A673 (cell line): ENCODE measurements at regions not wholly inside any gene's neighbourhood (a gene's known extent, or its start where the extent isn't known, plus 50 kb on each side); places are given as distances from the start of the nearest gene placed in this dataset.

Experiments used
- BruUV-seq: library from RNA; stranded (reverse); fragments of 400-500 nt; replicated peaks from 2 replicates; lab custom pipeline; 2021; lab: Mats Ljungman, UMichigan
- CTCF ChIA-PET: fragments of 300-600 bp; sonication (Branson Sonifier 250); formaldehyde crosslinking; loops from one replicate; lab custom pipeline; 2022; ENCODE audit warnings: antibody characterized with exemption; lab: Charles Lee
- POLR2A ChIA-PET: fragments of 300-600 bp; sonication (Branson Sonifier 250); formaldehyde crosslinking; loops from one replicate; lab custom pipeline; 2022; ENCODE audit warnings: antibody characterized with exemption; ENCODE audit not compliant: low non-redundant PET; lab: Charles Lee
- DNase-seq: peaks from one replicate; pipeline ENCODE4 v3.0.0-alpha.2; 2015; ENCODE audit warnings: low spot score
- H3K27ac ChIP-seq: fragments of 200-600 bp; sonication (generic); 2 replicates; pipeline ENCODE4 v1.5.1; 2016; ENCODE audit warnings: mixed run types, low read depth, mild to moderate bottlenecking, mixed read lengths, antibody characterized with exemption, low read length; ENCODE audit not compliant: poor library complexity, severe bottlenecking
- H3K27me3 ChIP-seq: fragments of 200-600 bp; sonication (generic); replicated peaks from 2 replicates; pipeline ENCODE4 v1.6.1; 2017; ENCODE audit warnings: mixed run types, low read depth, mild to moderate bottlenecking, mixed read lengths, antibody characterized with exemption, low read length; ENCODE audit not compliant: insufficient read depth, poor library complexity
- H3K36me3 ChIP-seq: fragments of 200-600 bp; sonication (generic); 2 replicates; pipeline ENCODE4 v1.6.1; 2016; ENCODE audit warnings: mixed run types, mild to moderate bottlenecking, mixed read lengths, antibody characterized with exemption, low read length; ENCODE audit not compliant: insufficient read depth, poor library complexity, severe bottlenecking
- H3K4me1 ChIP-seq: fragments of 200-600 bp; sonication (generic); 2 replicates; pipeline ENCODE4 v1.6.1; 2017; ENCODE audit warnings: mixed run types, mild to moderate bottlenecking, mixed read lengths, antibody characterized with exemption, low read length; ENCODE audit not compliant: insufficient read depth, poor library complexity, severe bottlenecking
- H3K4me3 ChIP-seq: fragments of 200-600 bp; sonication (generic); 2 replicates; pipeline ENCODE4 v1.5.1; 2016; ENCODE audit warnings: low read depth, mixed run types, mild to moderate bottlenecking, mixed read lengths, low read length; ENCODE audit not compliant: poor library complexity, severe bottlenecking
- H3K9me3 ChIP-seq: fragments of 200-600 bp; sonication (generic); 2 replicates; pipeline ENCODE4 v1.6.1; 2016; ENCODE audit warnings: mixed run types, low read depth, mild to moderate bottlenecking, mixed read lengths, antibody characterized with exemption, low read length; ENCODE audit not compliant: poor library complexity, severe bottlenecking
- CTCF ChIP-seq: fragments of 300-800, 200-600 bp; sonication (generic); conservative IDR thresholded peaks from 2 replicates; pipeline ENCODE4 v1.5.1; 2017; ENCODE audit warnings: low read depth, mild to moderate bottlenecking, antibody characterized with exemption, low read length, moderate library complexity, mixed read lengths
- EZH2 ChIP-seq: fragments of 200-600 bp; sonication (generic); IDR thresholded peaks from 2 replicates; pipeline ENCODE4 v1.6.1; 2017; ENCODE audit warnings: borderline replicate concordance, low read depth, mild to moderate bottlenecking, mixed read lengths, antibody characterized with exemption, low read length; ENCODE audit not compliant: poor library complexity, severe bottlenecking
- intact Hi-C: fragments of 100-400 bp; cut with micrococcal nuclease; formaldehyde crosslinking; loops from one replicate; pipeline ENCODE4 v1.10.0; 2022; ENCODE audit not compliant: unreplicated experiment

- no peaks in the 10 kb centered on the region for H3K4me1 ChIP-seq
- ChIA-PET POLR2A (no interaction called here), CTCF (no interaction called here)
- BruUV-seq = no TSS peak
- TF ChIP-seq EZH2 (no peak), CTCF (no peak)
- H3K27me3 ChIP-seq = no peaks in the 10 kb centered on the region
- no peaks in the 10 kb centered on the region for H3K9me3 ChIP-seq
- no peak overlapping the region for H3K4me3 ChIP-seq
- no peak overlapping the region for H3K27ac ChIP-seq
- no peak for DNase-seq
- intact Hi-C loops = no loop called here
- no peaks in the 10 kb centered on the region for H3K36me3 ChIP-seq
Measured at GRCh38 chr14:98954349-98955000, 317.5 kb downstream of the BCL11B start.

- intact Hi-C loops = no loop called here
- H3K27me3 ChIP-seq = no peaks in the 10 kb centered on the region
- ChIA-PET CTCF (no interaction called here), POLR2A (interaction anchor here (0.7 kb wide), 1 partner anchor 141 kb away, joined by 3 read pairs; no protein-coding TSS in a partner anchor)
- H3K4me1 ChIP-seq = no peaks in the 10 kb centered on the region
- BruUV-seq = no TSS peak
- no peak for DNase-seq
- H3K4me3 ChIP-seq = no peak overlapping the region
- no peaks in the 10 kb centered on the region for H3K9me3 ChIP-seq
- no peak overlapping the region for H3K27ac ChIP-seq
- no peaks in the 10 kb centered on the region for H3K36me3 ChIP-seq
- no peak for TF ChIP-seq EZH2
- no peak for TF ChIP-seq CTCF
Measured at GRCh38 chr14:98955036-98955740, 316.8 kb downstream of the BCL11B start.

GRCh38 chr14:98955741-98956070, 316.3 kb downstream of the BCL11B start:
- no TSS peak for BruUV-seq
- no peaks in the 10 kb centered on the region for H3K27me3 ChIP-seq
- DNase-seq = no peak
- no peaks in the 10 kb centered on the region for H3K9me3 ChIP-seq
- no peak overlapping the region for H3K27ac ChIP-seq
- no peak overlapping the region for H3K4me3 ChIP-seq
- POLR2A ChIA-PET = interaction anchor here (0.7 kb wide), 1 partner anchor 140 kb away, joined by 3 read pairs; no protein-coding TSS in a partner anchor
- CTCF ChIA-PET = no interaction called here
- TF ChIP-seq CTCF (no peak), EZH2 (no peak)
- H3K4me1 ChIP-seq = no peaks in the 10 kb centered on the region
- no peaks in the 10 kb centered on the region for H3K36me3 ChIP-seq
- intact Hi-C loops = no loop called here
